ENCODE measurements at regions not wholly inside any gene's neighbourhood (a gene's known extent, or its start where the extent isn't known, plus 50 kb on each side); places are given as distances from the start of the nearest gene placed in this dataset.

- TF ChIP-seq ZNF462 (CRISPR knock-in tag; IDR thresholded peaks at IDR 0.05) (no peak), JUNB (IDR thresholded peaks at IDR 0.05; ENCODE audit: unreplicated experiment) (no peak), ZNF114 (CRISPR knock-in tag; IDR thresholded peaks at IDR 0.05) (no peak), REST (IDR thresholded peaks at IDR 0.05; ENCODE audit: unreplicated experiment) (no peak)
These were observed 1142.2 kb downstream of the IGSF11 start (continued) for GRCh38 chr3:117892431-117892841.

DNA sequence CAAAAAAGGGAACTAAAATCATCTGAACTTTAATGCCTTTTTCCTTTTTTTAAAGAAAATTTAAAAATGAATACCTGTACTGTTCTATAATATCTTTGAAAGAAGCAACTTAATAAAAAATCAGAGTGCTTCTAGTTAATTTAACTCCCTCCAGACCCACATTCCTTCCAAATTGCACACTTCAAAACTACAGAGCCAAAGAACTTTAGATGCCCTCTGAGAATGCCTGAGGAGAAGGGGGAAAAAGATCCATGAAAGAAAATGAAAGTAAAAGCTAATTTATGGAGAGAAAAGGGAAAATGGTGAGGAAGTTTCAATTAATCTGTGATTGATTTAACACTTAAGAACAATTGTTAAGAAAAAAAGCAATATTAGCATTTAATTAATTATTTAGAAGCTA lies 1141.6 kb downstream of the IGSF11 start:
- Histone ChIP-seq H3K27ac (ENCODE audit: low read depth) (no peak overlapping the region), H3K27me3 (ENCODE audit: insufficient read depth) (no peaks in the 10 kb centered on the region), H3K4me1 (ENCODE audit: insufficient read depth) (peaks cover 8% of the 10 kb centered on the region; the same call in 1 of the 2 replicates), H2AFZ (no peak overlapping the region), H3K36me3 (ENCODE audit: insufficient read depth) (no peaks in the 10 kb centered on the region), H3K9me2 (ENCODE audit: insufficient read depth) (no peaks in the 10 kb centered on the region), H4K20me1 (replicated peaks; ENCODE audit: insufficient read depth) (no peaks in the 10 kb centered on the region), H3K79me2 (replicated peaks; ENCODE audit: insufficient read depth) (no peaks in the 10 kb centered on the region), H3F3A (replicated peaks; ENCODE audit: low read depth) (no peaks in the 10 kb centered on the region), H3K4me3 (no peak overlapping the region), H3K4me2 (no peak overlapping the region)
- no peak overlapping the region for H3K4me3 Mint-ChIP-seq
- no peaks in the 10 kb centered on the region for H3K27me3 Mint-ChIP-seq (ENCODE audit: insufficient read depth, low read depth, poor library complexity)
- peaks cover 2% of the 10 kb centered on the region; the same call in 2 of the 3 replicates for H3K36me3 Mint-ChIP-seq (ENCODE audit: low read depth)
- H3K27ac Mint-ChIP-seq, result no peak overlapping the region
- peaks cover 4% of the 10 kb centered on the region; the same call in 1 of the 3 replicates for H3K9me3 Mint-ChIP-seq
- H3K4me1 Mint-ChIP-seq, result peaks cover 6% of the 10 kb centered on the region; the same call in 2 of the 3 replicates
- no peak for ATAC-seq
- no peak for DNase-seq (ENCODE audit: low spot score)
- no peak for TF ChIP-seq ZNF331 (CRISPR knock-in tag; IDR thresholded peaks at IDR 0.05; ENCODE audit: low read depth)
- no peak for TF ChIP-seq REST (IDR thresholded peaks at IDR 0.05; ENCODE audit: unreplicated experiment)
- TF ChIP-seq EZH2phosphoT487 (IDR thresholded peaks at IDR 0.05; ENCODE audit: unreplicated experiment), result no peak
- TF ChIP-seq, protein P1, sequence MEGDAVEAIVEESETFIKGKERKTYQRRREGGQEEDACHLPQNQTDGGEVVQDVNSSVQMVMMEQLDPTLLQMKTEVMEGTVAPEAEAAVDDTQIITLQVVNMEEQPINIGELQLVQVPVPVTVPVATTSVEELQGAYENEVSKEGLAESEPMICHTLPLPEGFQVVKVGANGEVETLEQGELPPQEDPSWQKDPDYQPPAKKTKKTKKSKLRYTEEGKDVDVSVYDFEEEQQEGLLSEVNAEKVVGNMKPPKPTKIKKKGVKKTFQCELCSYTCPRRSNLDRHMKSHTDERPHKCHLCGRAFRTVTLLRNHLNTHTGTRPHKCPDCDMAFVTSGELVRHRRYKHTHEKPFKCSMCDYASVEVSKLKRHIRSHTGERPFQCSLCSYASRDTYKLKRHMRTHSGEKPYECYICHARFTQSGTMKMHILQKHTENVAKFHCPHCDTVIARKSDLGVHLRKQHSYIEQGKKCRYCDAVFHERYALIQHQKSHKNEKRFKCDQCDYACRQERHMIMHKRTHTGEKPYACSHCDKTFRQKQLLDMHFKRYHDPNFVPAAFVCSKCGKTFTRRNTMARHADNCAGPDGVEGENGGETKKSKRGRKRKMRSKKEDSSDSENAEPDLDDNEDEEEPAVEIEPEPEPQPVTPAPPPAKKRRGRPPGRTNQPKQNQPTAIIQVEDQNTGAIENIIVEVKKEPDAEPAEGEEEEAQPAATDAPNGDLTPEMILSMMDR (conservative IDR thresholded peaks at IDR 0.05; ENCODE audit: low read depth in 2 of 2), result no peak
- TF ChIP-seq, protein P2, sequence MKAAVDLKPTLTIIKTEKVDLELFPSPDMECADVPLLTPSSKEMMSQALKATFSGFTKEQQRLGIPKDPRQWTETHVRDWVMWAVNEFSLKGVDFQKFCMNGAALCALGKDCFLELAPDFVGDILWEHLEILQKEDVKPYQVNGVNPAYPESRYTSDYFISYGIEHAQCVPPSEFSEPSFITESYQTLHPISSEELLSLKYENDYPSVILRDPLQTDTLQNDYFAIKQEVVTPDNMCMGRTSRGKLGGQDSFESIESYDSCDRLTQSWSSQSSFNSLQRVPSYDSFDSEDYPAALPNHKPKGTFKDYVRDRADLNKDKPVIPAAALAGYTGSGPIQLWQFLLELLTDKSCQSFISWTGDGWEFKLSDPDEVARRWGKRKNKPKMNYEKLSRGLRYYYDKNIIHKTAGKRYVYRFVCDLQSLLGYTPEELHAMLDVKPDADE (IDR thresholded peaks at IDR 0.05), result no peak
- TF ChIP-seq POLR2AphosphoS5 (IDR thresholded peaks at IDR 0.05; ENCODE audit: low read depth), result no peak

All from GM23338 (cell line).